Mesodermal cell (in vitro differentiated cells): ENCODE measurements at regions not wholly inside any gene's neighbourhood (a gene's known extent, or its start where the extent isn't known, plus 50 kb on each side); places are given as distances from the start of the nearest gene placed in this dataset.
A peak's percentile ranks its signal among the peaks of the same experiment; 100 is the strongest.

ENCODE experiments used
- H3K27ac ChIP-seq: 2 replicates; pipeline ENCODE4 v1.7.0; 2013; ENCODE audit warnings: mild to moderate bottlenecking, low read depth, low read length, moderate library complexity; ENCODE audit not compliant: severe bottlenecking
- H3K36me3 ChIP-seq: 2 replicates; pipeline ENCODE4 v1.7.1; 2013; ENCODE audit warnings: mild to moderate bottlenecking, low read length, moderate library complexity; ENCODE audit not compliant: control insufficient read depth, insufficient read depth
- H3K4me1 ChIP-seq: one replicate; pipeline ENCODE4 v1.7.1; 2013; ENCODE audit warnings: mild to moderate bottlenecking, low read length; ENCODE audit not compliant: insufficient read depth, control insufficient read depth, poor library complexity, severe bottlenecking
- H3K4me3 ChIP-seq: 2 replicates; pipeline ENCODE4 v1.7.0; 2013; ENCODE audit warnings: low read length, control low read depth, mild to moderate bottlenecking; ENCODE audit not compliant: insufficient read depth, poor library complexity, severe bottlenecking; ENCODE audit errors: extremely low read depth
- H3K9me3 ChIP-seq: 2 replicates; pipeline ENCODE4 v1.7.1; 2013; ENCODE audit warnings: mild to moderate bottlenecking, low read length, moderate library complexity; ENCODE audit not compliant: control insufficient read depth
- whole genome bisulfite sequencing, 2 experiments: methylation state at CpG; one replicate each; pipeline ENCODE4 v1.1.5; 2013; ENCODE audit warnings: missing lambda C conversion rate in 2 of 2; ENCODE audit not compliant: insufficient coverage in 2 of 2; 5-methylcytosine and 5-hydroxymethylcytosine counted together

GRCh38 chr6:149224399-149224798, 93.1 kb upstream of the TAB2 start:
- no peak overlapping the region for H3K4me3 ChIP-seq
- 90 to 96% methylated on average over 4 to 6 of the region's 6 CpGs for WGBS, 2 experiments
- no peaks in the 10 kb centered on the region for H3K36me3 ChIP-seq
- no peak overlapping the region for H3K27ac ChIP-seq
- H3K4me1 ChIP-seq: no peaks in the 10 kb centered on the region
- H3K9me3 ChIP-seq: no peaks in the 10 kb centered on the region

GRCh38 chr6:149225370-149225769, 92.1 kb upstream of the TAB2 start:
- no peaks in the 10 kb centered on the region for H3K36me3 ChIP-seq
- 100% methylated on average over 3 of the region's 3 CpGs; no CpG with 5 or more reads in 1 of the 2 experiments for WGBS, 2 experiments
- H3K4me3 ChIP-seq: no peak overlapping the region
- H3K4me1 ChIP-seq: no peaks in the 10 kb centered on the region
- H3K9me3 ChIP-seq: no peaks in the 10 kb centered on the region
- H3K27ac ChIP-seq: no peak overlapping the region

- Histone ChIP-seq H3K9me3 (no peaks in the 10 kb centered on the region), H3K36me3 (no peaks in the 10 kb centered on the region), H3K27ac (no peak overlapping the region), H3K4me3 (no peak overlapping the region), H3K4me1 (no peaks in the 10 kb centered on the region)
- WGBS, 2 experiments: 92 to 94% methylated on average over 8 to 9 of the region's 10 CpGs
These were observed 91.6 kb upstream of the TAB2 start for GRCh38 chr6:149225946-149226345.

- WGBS, 2 experiments: 100% methylated on average over 1 of the region's 5 CpGs; no CpG with 5 or more reads in 1 of the 2 experiments
- peaks cover 13% of the 10 kb centered on the region for H3K4me1 ChIP-seq
- no peak overlapping the region for H3K4me3 ChIP-seq
- no peak overlapping the region for H3K27ac ChIP-seq
- H3K36me3 ChIP-seq: no peaks in the 10 kb centered on the region
- no peaks in the 10 kb centered on the region for H3K9me3 ChIP-seq
These were observed 89.7 kb upstream of the TAB2 start for GRCh38 chr6:149227796-149228195.

- Histone ChIP-seq H3K4me1 (peaks cover 17% of the 10 kb centered on the region), H3K27ac (no peak overlapping the region), H3K36me3 (no peaks in the 10 kb centered on the region), H3K9me3 (no peaks in the 10 kb centered on the region), H3K4me3 (no peak overlapping the region)
- WGBS, 2 experiments: 74 to 79% methylated on average over 7 to 8 of the region's 12 CpGs
These were observed 89.1 kb upstream of the TAB2 start for GRCh38 chr6:149228311-149228955.

- H3K9me3 ChIP-seq: no peaks in the 10 kb centered on the region
- no peaks in the 10 kb centered on the region for H3K36me3 ChIP-seq
- no peak overlapping the region for H3K27ac ChIP-seq
- WGBS, 2 experiments: 86 to 100% methylated on average over 5 to 6 of the region's 6 CpGs
- no peak overlapping the region for H3K4me3 ChIP-seq
- H3K4me1 ChIP-seq: peaks cover 22% of the 10 kb centered on the region
These were observed 88.4 kb upstream of the TAB2 start for GRCh38 chr6:149229096-149229495.

DNA sequence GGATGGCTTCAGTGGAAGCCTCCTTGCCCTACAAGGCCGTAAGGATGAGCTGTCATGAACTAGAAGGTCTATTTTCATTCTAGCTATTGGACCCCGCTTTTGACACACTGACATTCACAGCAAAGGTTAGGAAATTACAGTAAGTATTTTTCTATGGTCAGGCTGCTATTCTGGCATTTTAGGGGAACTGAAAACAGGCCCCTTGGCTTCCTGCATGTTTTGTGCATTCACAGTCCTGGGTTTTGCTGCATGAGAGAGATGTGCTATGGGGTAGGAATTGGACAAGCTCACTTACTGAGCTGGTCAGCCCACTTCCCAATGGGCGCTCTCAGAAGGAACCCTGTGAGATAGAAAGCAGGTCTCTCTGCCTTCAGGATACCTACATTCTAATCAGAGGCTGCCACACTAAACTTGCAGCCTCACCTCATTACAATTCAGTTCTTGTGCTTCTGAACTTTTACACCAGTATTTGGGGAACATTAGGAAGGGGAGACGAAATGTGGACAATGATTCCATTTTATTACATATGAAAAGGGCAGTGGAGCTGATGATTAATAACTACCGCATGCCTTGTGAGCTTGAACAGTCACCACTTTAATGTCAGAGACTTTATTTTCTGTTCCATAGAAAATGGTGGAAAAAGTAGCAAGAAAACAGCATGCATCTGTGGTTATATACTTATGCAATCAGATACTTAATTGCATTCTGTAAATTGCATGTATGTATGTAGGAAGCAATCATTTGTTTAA, 86.6 kb upstream of the TAB2 start:
- no peaks in the 10 kb centered on the region for H3K36me3 ChIP-seq
- WGBS, 2 experiments: 94 to 100% methylated on average over 1 to 4 of the region's 5 CpGs
- H3K27ac ChIP-seq: no peak overlapping the region

DNA sequence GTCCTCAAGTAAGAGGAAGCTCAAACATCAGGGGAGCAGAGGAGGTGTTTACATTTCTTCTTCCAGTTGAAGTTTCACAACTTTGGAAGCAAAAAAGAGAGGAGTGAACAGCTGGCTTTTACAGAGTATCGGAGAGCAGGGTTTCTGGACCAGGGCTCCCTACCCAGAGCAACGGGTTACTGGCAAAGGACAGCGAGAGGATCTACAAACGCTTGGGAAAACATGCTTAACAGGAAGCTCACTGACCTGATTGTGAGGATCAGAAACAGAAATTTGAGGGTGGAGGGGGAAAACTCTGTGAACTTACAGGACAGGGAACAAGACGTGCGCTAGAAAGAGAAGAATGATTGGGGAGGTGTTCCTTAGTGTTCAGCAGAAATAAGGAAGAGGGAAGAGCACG, 85.7 kb upstream of the TAB2 start:
- H3K9me3 ChIP-seq: no peaks in the 10 kb centered on the region
- peaks cover 31% of the 10 kb centered on the region for H3K4me1 ChIP-seq
- H3K27ac ChIP-seq: peak overlapping the region; percentile 53
- no peak overlapping the region for H3K4me3 ChIP-seq
- 84 to 86% methylated on average over 6 of the region's 7 CpGs for WGBS, 2 experiments
- H3K36me3 ChIP-seq: no peaks in the 10 kb centered on the region

More for the DNA sequence above, 86.6 kb upstream of the TAB2 start:
- H3K4me1 ChIP-seq: peaks cover 31% of the 10 kb centered on the region
- H3K4me3 ChIP-seq: no peak overlapping the region
- no peaks in the 10 kb centered on the region for H3K9me3 ChIP-seq

DNA sequence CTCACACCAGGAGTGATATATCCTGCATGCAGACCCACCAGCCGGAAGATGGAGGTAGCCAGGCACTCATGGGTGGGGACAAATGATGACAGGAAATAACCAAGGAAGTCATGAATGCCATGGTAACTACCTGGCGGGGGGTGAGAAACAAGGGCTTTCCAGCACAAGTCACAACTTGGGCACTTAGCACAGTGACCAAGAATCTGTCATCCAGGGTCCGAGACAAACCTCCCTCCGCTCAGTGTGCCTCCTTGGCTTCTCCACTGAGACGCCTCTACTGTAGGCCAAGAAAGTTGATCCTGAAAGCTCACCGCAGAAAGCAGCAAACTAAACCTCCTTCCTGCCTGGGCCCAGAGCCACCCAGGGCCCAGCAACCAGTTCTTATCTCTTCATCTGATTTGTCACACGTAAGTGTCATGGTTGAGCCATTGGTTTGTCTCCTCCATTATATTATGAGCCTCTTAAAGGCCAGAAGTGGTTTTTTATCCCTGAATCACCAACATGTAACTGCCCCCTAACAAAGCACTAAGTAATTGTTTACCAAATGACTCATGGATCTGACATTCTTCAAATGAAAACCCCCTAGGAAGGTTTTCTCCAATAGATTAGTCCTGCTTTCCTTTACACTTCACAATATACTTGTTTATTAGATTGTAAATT, 84.3 kb upstream of the TAB2 start:
- 75 to 84% methylated on average over 6 to 7 of the region's 7 CpGs for WGBS, 2 experiments

DNA sequence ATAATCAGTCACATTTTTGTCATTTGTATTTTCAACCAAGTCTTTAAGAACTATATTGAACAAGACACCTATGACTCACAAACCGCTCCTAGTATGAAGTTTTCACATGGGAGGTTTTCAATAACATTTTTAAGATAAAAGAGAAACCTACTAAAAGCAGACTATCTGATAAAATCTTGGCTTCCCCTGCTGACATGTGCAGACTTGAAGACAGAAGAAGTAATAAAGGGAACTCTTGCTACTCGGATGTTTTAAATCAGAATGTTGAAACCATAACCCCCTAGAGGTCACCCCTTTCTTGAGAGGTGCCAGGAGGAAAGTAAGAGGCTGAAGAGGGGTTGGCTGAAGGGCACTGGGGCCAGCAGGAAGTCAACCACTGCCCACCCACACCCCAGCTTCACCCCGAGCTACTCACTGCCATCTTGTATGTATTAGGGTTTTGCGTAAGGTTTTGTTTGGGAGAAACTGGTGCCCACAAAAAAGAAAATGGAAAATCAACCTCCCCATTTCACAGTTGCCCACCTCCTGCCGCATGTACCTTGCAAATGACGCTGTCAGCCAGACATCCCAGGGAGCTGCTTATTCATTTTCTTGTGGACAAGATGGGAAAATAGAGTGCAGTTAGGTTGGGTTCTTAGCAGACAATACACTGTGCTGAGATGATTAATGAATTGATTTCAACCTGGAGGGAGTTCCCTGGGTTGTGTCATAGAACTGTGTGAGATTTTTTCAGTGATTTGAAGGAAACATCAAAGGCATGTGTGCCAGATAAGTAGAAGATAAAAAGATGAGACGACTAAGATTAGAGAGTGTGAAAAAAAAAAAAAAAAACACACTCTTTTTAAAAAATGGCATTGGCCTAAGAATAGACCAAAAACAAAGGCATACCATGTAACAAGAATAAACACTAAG, 83.2 kb upstream of the TAB2 start:
- H3K27ac ChIP-seq: peak overlapping the region; percentile 85
- H3K4me3 ChIP-seq: no peak overlapping the region
- 70 to 77% methylated on average over 3 of the region's 7 CpGs for WGBS, 2 experiments
- peaks cover 31% of the 10 kb centered on the region for H3K4me1 ChIP-seq
- H3K36me3 ChIP-seq: no peaks in the 10 kb centered on the region
- H3K9me3 ChIP-seq: no peaks in the 10 kb centered on the region

More for the DNA sequence above, 84.3 kb upstream of the TAB2 start:
- peaks cover 31% of the 10 kb centered on the region for H3K4me1 ChIP-seq
- peak overlapping the region; percentile 85 for H3K27ac ChIP-seq
- no peaks in the 10 kb centered on the region for H3K9me3 ChIP-seq
- no peaks in the 10 kb centered on the region for H3K36me3 ChIP-seq
- no peak overlapping the region for H3K4me3 ChIP-seq
